ENCODE measurements at regions not wholly inside any gene's neighbourhood (a gene's known extent, or its start where the extent isn't known, plus 50 kb on each side); places are given as distances from the start of the nearest gene placed in this dataset.

DNA sequence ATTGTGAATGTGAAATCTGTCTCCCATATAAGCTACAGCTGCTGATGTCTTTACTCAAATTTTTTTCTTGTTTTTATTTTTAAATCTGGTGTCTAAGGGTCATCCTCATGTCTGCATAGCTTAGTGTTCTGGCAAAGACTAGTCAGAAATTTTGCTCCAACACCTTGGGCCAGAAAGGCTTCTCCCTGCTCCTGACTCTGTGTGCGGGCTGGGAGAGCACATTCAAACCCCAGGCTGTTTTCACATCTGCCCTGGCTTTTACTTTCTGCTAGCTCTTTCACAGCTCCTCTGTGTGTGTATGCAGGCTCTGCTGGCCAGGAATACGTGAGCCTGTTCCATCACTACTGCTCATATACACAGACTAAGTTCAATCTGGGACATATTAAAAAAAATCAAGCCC lies 102.9 kb upstream of the RIOK3 start:
- no peak for DNase-seq

- DNase-seq: no peak
Measured at GRCh38 chr18:23351521-23351920, 101.6 kb upstream of the RIOK3 start.

DNA sequence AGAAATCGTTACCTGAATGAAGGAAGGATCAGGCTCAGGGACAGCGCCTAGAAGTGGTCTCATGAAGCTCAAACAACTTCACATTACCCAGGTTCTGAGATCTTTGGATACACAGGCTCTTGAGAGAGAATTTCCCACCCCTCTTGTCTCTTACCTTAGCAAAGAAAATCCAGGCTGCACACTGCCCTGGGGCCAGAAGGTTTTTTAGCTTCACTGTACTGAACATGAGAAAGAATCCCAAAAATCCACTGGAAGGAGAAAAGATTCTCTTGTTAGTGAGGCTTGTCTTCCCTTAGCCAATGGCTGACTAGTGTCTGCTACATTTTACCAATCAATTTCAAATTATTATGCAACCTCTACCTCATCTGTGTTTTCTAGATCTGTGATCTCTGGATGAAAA lies 101.0 kb upstream of the RIOK3 start:
- no peak for DNase-seq

GRCh38 chr18:23353459-23353858 lies 99.6 kb upstream of the RIOK3 start:
- DNase-seq: no peak

- DNase-seq: no peak
Measured at GRCh38 chr18:23354625-23355024, 98.5 kb upstream of the RIOK3 start.

DNA sequence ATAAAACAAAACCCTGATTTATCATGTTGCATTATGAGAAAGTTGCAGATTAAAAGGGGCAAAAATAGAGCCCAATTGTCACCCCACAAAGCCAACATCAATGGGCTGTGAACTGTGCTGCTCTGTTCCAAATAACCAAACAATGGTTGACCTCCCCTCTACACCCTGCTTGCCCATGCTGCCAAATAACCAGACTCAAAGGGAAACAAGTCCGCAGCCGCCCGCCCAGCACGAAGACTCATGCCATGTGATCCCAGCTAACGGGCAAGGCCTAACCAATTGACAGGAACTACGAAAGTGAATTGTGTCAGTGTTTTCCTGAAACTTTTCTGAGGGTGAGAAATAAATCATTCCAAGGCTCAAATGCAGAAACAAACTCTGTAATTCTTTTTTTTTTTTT lies 97.9 kb upstream of the RIOK3 start:
- DNase-seq: no peak

DNA sequence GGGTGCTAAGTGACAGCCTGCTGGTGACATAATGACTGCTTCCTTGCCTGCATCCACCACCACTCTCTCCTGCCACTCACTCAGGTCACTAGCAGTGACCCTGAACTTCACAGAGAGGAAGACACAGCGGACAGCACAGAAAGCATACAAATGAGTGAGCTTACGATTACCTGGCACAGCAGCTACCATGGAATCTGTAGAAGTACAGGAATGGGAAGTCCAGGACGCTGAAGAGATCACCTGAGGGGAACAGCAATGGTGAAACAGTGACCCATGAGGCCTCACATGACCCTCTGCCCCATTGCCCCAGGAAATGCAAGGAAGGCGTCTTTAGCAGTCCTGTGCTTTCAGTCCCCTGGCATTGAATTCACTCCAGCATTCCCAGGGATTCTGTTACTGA lies 96.7 kb upstream of the RIOK3 start:
- no peak for DNase-seq

GRCh38 chr18:23356915-23357601 lies 96.0 kb upstream of the RIOK3 start:
- no peak for DNase-seq

- DNase-seq: no peak
Measured at GRCh38 chr18:23357996-23358594, 95.0 kb upstream of the RIOK3 start.

- DNase-seq: no peak
Measured at GRCh38 chr18:23359421-23359820, 93.7 kb upstream of the RIOK3 start.

GRCh38 chr18:23363865-23364570 lies 89.1 kb upstream of the RIOK3 start:
- DNase-seq: no peak

- DNase-seq: no peak
Measured at GRCh38 chr18:23365602-23366001, 87.5 kb upstream of the RIOK3 start.

DNA sequence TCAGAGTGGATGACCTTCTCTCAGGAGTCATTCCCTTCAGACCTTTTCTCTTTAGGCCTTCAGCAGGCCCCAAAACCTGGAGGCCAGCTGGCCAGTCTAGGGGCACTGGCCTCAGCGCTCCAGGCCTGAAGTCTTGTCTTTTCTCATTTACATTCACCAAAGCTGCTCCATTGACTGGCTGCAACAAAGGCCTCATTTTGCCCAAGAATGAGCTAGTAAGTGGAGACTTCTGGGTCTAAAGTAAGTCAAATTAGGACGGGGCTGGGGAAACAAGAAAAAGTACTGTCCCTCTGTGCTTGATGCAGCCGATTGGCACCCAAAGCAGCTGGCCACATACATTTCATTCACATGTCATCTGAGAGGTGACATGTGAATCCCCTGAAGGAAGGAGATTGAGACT lies 83.8 kb upstream of the RIOK3 start:
- no peak for DNase-seq

DNA sequence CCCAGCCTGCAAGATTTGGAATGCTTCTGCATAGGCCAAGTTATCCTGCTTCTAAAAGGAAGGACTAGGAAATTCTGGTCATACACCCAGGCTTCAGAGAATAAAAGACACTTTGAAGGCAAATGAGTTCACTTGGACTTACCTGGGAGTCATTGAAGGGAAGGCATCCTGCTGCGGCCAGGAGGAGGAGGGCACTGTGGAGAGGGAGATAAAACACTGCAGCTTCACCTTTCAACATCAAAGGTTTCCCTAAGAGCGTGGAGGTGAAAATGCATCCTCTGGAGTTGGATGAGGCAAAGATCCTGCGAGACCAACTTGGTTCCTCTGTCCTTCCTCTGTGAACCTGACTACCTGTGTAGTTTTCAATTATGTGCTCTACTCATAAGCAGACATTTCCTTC lies 79.5 kb upstream of the RIOK3 start:
- DNase-seq: no peak

GRCh38 chr18:23377669-23378301 lies 75.3 kb upstream of the RIOK3 start:
- DNase-seq: no peak

DNA sequence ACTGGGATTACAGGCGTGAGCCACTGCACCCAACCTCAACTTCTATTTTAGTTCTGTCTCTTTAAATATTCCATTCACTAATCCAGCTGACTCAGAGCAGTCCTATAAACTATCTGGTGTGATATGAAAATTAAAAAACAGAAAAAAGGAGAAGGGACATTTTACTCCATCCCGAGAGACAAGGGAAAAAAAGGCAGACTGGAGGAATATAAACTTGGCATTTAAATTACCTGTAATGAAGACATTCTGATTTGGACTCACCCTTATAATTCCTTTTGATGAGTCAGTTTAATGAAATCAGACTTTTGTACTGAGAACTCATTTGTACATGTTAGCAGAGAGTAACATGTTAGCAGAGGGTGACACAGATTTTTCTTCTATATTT lies 74.8 kb upstream of the RIOK3 start:
- DNase-seq: no peak

DNA sequence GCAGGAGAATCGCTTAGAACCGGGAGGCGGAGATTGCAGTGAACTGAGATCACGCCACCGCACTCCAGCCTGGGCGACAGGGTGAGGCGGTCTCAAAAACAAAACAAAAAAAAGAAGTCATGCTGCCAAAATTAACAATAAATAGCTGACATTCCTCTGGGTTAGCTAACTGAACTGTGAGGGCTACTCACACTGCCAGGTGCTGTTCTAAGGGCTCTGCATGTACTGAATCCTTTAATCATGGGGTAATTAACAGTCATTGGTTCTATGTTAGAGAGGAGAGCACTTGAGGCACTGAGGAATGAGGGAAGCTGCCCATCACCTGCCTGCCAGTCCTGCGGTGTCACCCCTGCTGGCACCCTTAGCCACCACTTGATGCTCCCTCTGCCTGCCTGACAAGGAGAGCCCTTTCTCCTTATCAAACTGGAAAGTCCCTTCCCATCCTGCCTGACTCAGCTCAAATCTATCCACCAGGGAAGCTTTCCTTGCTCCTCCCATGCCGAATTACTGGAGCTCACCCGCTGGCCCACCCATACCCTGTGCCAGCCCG lies 73.0 kb upstream of the RIOK3 start:
- DNase-seq: no peak

DNA sequence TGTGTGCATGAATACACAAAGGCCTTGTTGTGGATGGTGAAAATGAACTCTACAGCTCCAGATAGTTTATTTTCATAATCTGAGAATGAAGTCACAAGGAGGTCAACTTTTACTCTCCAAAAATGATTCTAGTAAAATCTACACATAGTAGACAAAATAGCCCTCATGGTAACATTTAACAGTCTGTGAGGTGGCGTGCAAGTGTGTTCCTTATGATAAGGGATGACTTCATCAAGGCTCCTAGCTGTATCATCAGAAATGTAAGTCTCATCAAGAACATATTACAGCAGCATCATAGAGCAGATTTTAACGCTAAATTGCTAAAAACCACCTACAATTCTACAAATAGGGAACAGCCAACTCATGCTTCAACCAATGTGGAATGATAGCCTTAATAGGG lies 72.3 kb upstream of the RIOK3 start:
- DNase-seq: no peak

DNA sequence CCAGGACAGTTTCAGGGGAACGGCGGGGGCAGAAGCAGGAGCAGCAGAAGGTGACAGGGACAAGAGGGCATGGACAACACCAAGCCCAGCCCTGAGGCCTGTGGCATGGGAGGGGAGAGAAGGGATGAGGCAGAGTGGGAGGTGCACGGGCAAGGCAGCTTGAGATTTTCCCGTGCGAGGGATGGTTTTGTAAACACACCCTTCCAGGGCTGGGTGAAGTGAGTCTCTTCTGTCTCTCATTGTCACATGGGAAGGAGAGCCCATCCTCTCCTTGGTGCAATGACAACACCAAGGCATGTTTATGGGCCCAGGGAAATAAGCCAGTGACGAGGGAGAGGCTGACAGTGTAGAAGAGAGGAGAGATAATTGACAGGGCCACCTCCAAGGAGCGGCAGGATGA lies 69.6 kb upstream of the RIOK3 start:
- DNase-seq: no peak

DNA sequence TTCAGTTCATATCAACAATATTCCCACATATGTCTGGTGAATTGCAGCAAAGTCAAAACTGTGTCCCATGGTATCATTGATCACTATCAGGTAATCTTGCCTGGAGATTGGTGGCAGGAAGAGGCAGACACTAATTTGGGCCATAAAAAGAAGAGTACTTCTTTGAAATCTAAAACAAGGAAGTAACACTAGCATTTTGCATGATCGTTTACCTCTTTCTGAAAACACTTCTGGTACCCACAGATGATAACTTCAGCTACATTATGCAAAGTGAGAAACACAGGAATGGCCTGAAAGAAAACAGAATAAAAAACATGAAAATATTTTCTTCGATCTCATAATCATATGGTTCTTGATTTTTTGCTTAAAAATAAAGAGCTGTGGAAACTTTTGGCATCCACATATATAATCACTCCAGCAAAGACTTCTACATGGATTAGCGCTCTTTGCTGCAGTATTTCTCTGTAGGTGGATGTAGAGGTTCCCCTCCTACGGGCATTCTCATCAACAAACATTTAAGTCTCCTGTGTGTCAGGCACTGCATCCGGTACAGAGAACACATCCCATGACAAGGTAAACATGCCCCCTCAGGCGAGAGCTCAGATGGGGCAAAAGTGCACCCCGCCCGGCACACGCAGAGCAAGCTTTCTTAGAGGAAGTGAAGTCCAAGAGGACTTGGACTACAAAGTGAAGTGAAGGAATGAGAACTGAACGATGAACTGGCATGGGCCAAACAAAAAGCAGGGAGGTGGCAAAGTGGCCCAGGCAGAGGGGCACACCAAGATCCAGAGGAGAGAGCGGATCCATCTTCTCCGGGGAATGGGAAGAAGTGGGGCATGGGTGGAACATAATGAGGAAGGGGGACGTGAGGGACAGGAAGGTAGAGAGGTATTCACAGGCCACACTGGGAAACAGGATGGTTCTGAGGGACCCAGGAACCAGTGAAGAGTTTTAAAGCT lies 68.0 kb upstream of the RIOK3 start:
- no peak for DNase-seq

DNA sequence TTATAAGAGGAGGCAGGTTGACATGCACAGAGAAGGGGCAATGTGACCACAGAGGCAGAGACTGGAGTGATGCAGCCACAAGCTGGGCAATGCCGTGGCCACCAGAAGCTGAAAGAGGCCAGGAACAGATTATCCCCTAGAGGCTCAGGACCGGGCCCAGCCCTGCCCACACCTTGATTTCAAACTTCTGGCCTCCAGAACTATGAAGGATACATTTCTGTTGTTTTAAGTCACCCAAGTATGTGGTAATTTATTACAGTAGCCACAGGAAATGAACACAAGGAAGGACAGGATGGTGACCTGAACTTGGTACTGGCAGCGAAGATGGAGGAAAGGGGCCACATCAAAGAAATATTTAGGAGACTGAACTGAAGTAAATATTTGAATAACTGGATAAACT lies 66.8 kb upstream of the RIOK3 start:
- DNase-seq: no peak

- DNase-seq: no peak
Measured at GRCh38 chr18:23387265-23387664, 65.8 kb upstream of the RIOK3 start.

GRCh38 chr18:23388357-23388756 lies 64.7 kb upstream of the RIOK3 start:
- no peak for DNase-seq
